H1 (cell line): ENCODE measurements at regions not wholly inside any gene's neighbourhood (a gene's known extent, or its start where the extent isn't known, plus 50 kb on each side); places are given as distances from the start of the nearest gene placed in this dataset.

Experiments used
- CTCF ChIA-PET: fragments of 300-600 bp; sonication (Branson Sonifier 250); formaldehyde crosslinking; loops from one replicate; lab custom pipeline; 2021; ENCODE audit not compliant: partially characterized antibody; lab: Charles Lee
- POLR2A ChIA-PET: fragments of 300-600 bp; sonication (Branson Sonifier 250); formaldehyde crosslinking; loops from one replicate; lab custom pipeline; 2021; ENCODE audit warnings: inconsistent platforms; ENCODE audit not compliant: partially characterized antibody; lab: Charles Lee
- DNase-seq, 2 experiments: peaks; one replicate each; pipeline versions ENCODE4 v3.0.0 to v3.0.0-alpha.2; 2010 to 2022; ENCODE audit warnings: low spot score in 2 of 2, low read depth in 1 of 2, mixed read lengths in 1 of 2
- FAIRE-seq: peaks from 2 replicates; lab custom pipeline; 2011; peaks lifted over from hg19 to GRCh38; lab: Jason Lieb, UNC
- H2AFZ ChIP-seq: 2 replicates; pipeline ENCODE4 v1.8.1; 2012; ENCODE audit warnings: low read length, inconsistent platforms
- H2AK5ac ChIP-seq: 2 replicates; pipeline ENCODE4 v1.6.1; 2013; ENCODE audit warnings: low read depth, low read length
- H2BK120ac ChIP-seq: replicated peaks from 2 replicates; pipeline ENCODE3; 2013; ENCODE audit warnings: low read depth, low read length, inconsistent platforms
- H2BK12ac ChIP-seq: 2 replicates; pipeline ENCODE4 v1.6.1; 2013; ENCODE audit warnings: low read depth, low read length
- H2BK15ac ChIP-seq: 2 replicates; pipeline ENCODE4 v1.6.1; 2013; ENCODE audit warnings: low read length
- H2BK20ac ChIP-seq: 2 replicates; pipeline ENCODE4 v1.6.1; 2013; ENCODE audit warnings: low read length
- H2BK5ac ChIP-seq: 2 replicates; pipeline ENCODE4 v1.6.1; 2013; ENCODE audit warnings: low read depth, low read length
- H3K14ac ChIP-seq: 2 replicates; pipeline ENCODE4 v1.6.1; 2013; ENCODE audit warnings: inconsistent platforms; ENCODE audit not compliant: insufficient read length
- H3K18ac ChIP-seq: 2 replicates; pipeline ENCODE4 v1.6.1; 2013; ENCODE audit warnings: low read length; ENCODE audit errors: extremely low read depth
- H3K23ac ChIP-seq: 2 replicates; pipeline ENCODE4 v1.6.1; 2013; ENCODE audit warnings: inconsistent platforms; ENCODE audit not compliant: insufficient read length
- H3K23me2 ChIP-seq: 2 replicates; pipeline ENCODE4 v1.6.1; 2013; ENCODE audit warnings: low read depth, low read length
- H3K27ac ChIP-seq: 2 replicates; pipeline ENCODE4 v1.6.1; 2011; ENCODE audit warnings: low read depth, low read length, inconsistent platforms
- H3K27me3 ChIP-seq, 4 experiments: replicated peaks in 1 of 4; 1 replicate in 1 of 4; 2 replicates in 3 of 4; pipeline versions ENCODE4 v1.6.1 to v1.8.1; 2011 to 2013; ENCODE audit warnings: low read length in 3 of 4, mild to moderate bottlenecking in 3 of 4, inconsistent platforms in 2 of 4, mixed read lengths in 2 of 4, moderate library complexity in 1 of 4; ENCODE audit not compliant: control insufficient read depth in 3 of 4, insufficient read depth in 3 of 4; ENCODE audit errors: extremely low read depth in 1 of 4
- H3K36me3 ChIP-seq, 4 experiments: 2 replicates each; pipeline versions ENCODE4 v1.6.1 to v1.8.1; 2011 to 2013; ENCODE audit warnings: mild to moderate bottlenecking in 4 of 4, low read length in 3 of 4, moderate library complexity in 2 of 4, control low read depth in 1 of 4, inconsistent platforms in 1 of 4; ENCODE audit not compliant: insufficient read depth in 4 of 4, control insufficient read depth in 2 of 4
- H3K4ac ChIP-seq: replicated peaks from 2 replicates; pipeline ENCODE3; 2013; ENCODE audit warnings: low read length, low read depth, mixed read lengths, inconsistent platforms; ENCODE audit not compliant: insufficient read length
- H3K4me1 ChIP-seq, 4 experiments: replicated peaks in 1 of 4; 1 replicate in 1 of 4; 2 replicates in 3 of 4; pipeline versions ENCODE4 v1.6.1 to v1.8.1; 2011 to 2013; ENCODE audit warnings: low read length in 3 of 4, inconsistent platforms in 2 of 4, mixed read lengths in 1 of 4; ENCODE audit not compliant: insufficient read depth in 4 of 4, control insufficient read depth in 3 of 4
- H3K4me2 ChIP-seq, 2 experiments: 2 replicates each; pipeline versions ENCODE4 v1.6.1 to v1.8.1; 2011 to 2013; ENCODE audit warnings: low read depth in 2 of 2, low read length in 2 of 2, control low read depth in 1 of 2, inconsistent platforms in 1 of 2, mild to moderate bottlenecking in 1 of 2; ENCODE audit not compliant: insufficient read depth in 1 of 2
- H3K4me3 ChIP-seq, 4 experiments: fragments of 200-600, 300-600 bp in 1 of 4; sonication (generic), shearing (Covaris generic), sonication (Bioruptor Twin) in 1 of 4; 2 replicates each; pipeline versions ENCODE4 v1.5.1 to v1.8.1; 2011 to 2016; ENCODE audit warnings: low read length in 4 of 4, low read depth in 3 of 4, control low read depth in 2 of 4, inconsistent platforms in 2 of 4, mild to moderate bottlenecking in 2 of 4, mixed read lengths in 1 of 4, moderate library complexity in 1 of 4; ENCODE audit not compliant: insufficient read depth in 2 of 4; ENCODE audit errors: extremely low read depth in 1 of 4
- H3K56ac ChIP-seq: replicated peaks from 2 replicates; pipeline ENCODE3; 2013; ENCODE audit warnings: low read depth, mild to moderate bottlenecking, mixed read lengths, low read length, inconsistent platforms; ENCODE audit not compliant: insufficient read length
- H3K79me1 ChIP-seq: 2 replicates; pipeline ENCODE4 v1.6.1; 2013; ENCODE audit warnings: low read depth, low read length, control low read depth
- H3K79me2 ChIP-seq, 2 experiments: 2 replicates each; pipeline versions ENCODE4 v1.6.1 to v1.8.1; 2012 to 2013; ENCODE audit warnings: low read length in 2 of 2, mild to moderate bottlenecking in 2 of 2, inconsistent platforms in 1 of 2; ENCODE audit not compliant: insufficient read depth in 2 of 2, control insufficient read depth in 1 of 2
- H3K9ac ChIP-seq, 4 experiments: replicated peaks in 1 of 4; 1 replicate in 1 of 4; 2 replicates in 3 of 4; pipeline versions ENCODE4 v1.6.1 to v1.8.1; 2011 to 2013; ENCODE audit warnings: low read depth in 3 of 4, low read length in 3 of 4, control low read depth in 2 of 4, mild to moderate bottlenecking in 2 of 4, moderate library complexity in 2 of 4, inconsistent platforms in 1 of 4; ENCODE audit errors: extremely low read depth in 1 of 4
- H3K9me3 ChIP-seq, 2 experiments: 2 replicates each; pipeline versions ENCODE4 v1.6.1 to v1.8.1; 2012 to 2013; ENCODE audit warnings: mild to moderate bottlenecking in 2 of 2, moderate library complexity in 2 of 2, control low read depth in 1 of 2, inconsistent platforms in 1 of 2, low read depth in 1 of 2, low read length in 1 of 2, mixed read lengths in 1 of 2; ENCODE audit not compliant: insufficient read depth in 2 of 2
- H4K20me1 ChIP-seq, 2 experiments: replicated peaks in 1 of 2; 2 replicates each; pipeline versions ENCODE3 to v1.8.1; 2011 to 2013; ENCODE audit warnings: inconsistent platforms in 2 of 2, low read length in 2 of 2, mild to moderate bottlenecking in 1 of 2; ENCODE audit not compliant: insufficient read depth in 2 of 2, control insufficient read depth in 1 of 2
- H4K5ac ChIP-seq: 2 replicates; pipeline ENCODE4 v1.6.1; 2013; ENCODE audit warnings: low read length, low read depth, mixed read lengths, inconsistent platforms; ENCODE audit not compliant: insufficient read length
- H4K8ac ChIP-seq: 2 replicates; pipeline ENCODE4 v1.8.0; 2013; ENCODE audit warnings: mild to moderate bottlenecking, moderate library complexity, low read length, inconsistent platforms; ENCODE audit not compliant: insufficient read depth; ENCODE audit errors: extremely low read depth
- H4K91ac ChIP-seq: replicated peaks from 2 replicates; pipeline ENCODE3; 2013; ENCODE audit warnings: low read length, mixed read lengths, inconsistent platforms; ENCODE audit not compliant: insufficient read length
- CEBPB ChIP-seq: IDR thresholded peaks from 2 replicates; pipeline ENCODE4 v1.6.1; 2012; ENCODE audit warnings: low read depth, low read length
- GABPA ChIP-seq: IDR thresholded peaks from 2 replicates; pipeline ENCODE4 v1.6.1; 2011; ENCODE audit warnings: mild to moderate bottlenecking, low read length, moderate library complexity, borderline replicate concordance; ENCODE audit not compliant: insufficient read depth
- HDAC6 ChIP-seq: IDR thresholded peaks from one replicate; pipeline ENCODE4 v1.7.1; 2012; ENCODE audit warnings: low read depth, mild to moderate bottlenecking, inconsistent platforms, low read length, moderate library complexity
- JUND ChIP-seq: IDR thresholded peaks from 2 replicates; pipeline ENCODE4 v1.6.1; 2011; ENCODE audit warnings: mild to moderate bottlenecking, improper control_type of control experiment, low read length
- KDM1A ChIP-seq: fragments of 200-600, 300-600 bp; sonication (generic); IDR thresholded peaks from 2 replicates; pipeline ENCODE4 v1.7.1; 2016; ENCODE audit warnings: mild to moderate bottlenecking, low read length, borderline replicate concordance
- POLR2A ChIP-seq, 2 experiments: IDR thresholded peaks; 1 replicate in 1 of 2; 2 replicates in 1 of 2; pipeline ENCODE4 v1.6.1; 2011; ENCODE audit warnings: low read depth in 2 of 2, low read length in 2 of 2, mild to moderate bottlenecking in 2 of 2; ENCODE audit errors: control extremely low read depth in 1 of 2
- POLR2AphosphoS5 ChIP-seq: IDR thresholded peaks from 2 replicates; pipeline ENCODE4 v1.6.1; 2011; ENCODE audit warnings: low read depth, low read length
- SP1 ChIP-seq: IDR thresholded peaks from 2 replicates; pipeline ENCODE4 v1.6.1; 2011; ENCODE audit warnings: low read depth, low read length
- SRF ChIP-seq: IDR thresholded peaks from 2 replicates; pipeline ENCODE4 v1.6.1; 2011; ENCODE audit warnings: mild to moderate bottlenecking, low read depth, low read length, moderate library complexity
- SUZ12 ChIP-seq: fragments of 200-600 bp; sonication (generic); IDR thresholded peaks from 2 replicates; pipeline ENCODE4 v1.6.1; 2012; ENCODE audit warnings: mild to moderate bottlenecking, inconsistent platforms, low read length, moderate library complexity, mixed read lengths
- TAF7 ChIP-seq: optimal IDR thresholded peaks from 2 replicates; pipeline ENCODE3; 2011; ENCODE audit warnings: low read depth, mild to moderate bottlenecking, inconsistent platforms, low read length, moderate library complexity, borderline replicate concordance
- TCF12 ChIP-seq: IDR thresholded peaks from 2 replicates; pipeline ENCODE4 v1.6.1; 2011; ENCODE audit warnings: low read depth, mild to moderate bottlenecking, low read length
- TEAD4 ChIP-seq: IDR thresholded peaks from 2 replicates; pipeline ENCODE4 v1.6.1; 2012; ENCODE audit warnings: low read depth, low read length, inconsistent platforms, mixed read lengths
- YY1 ChIP-seq: IDR thresholded peaks from 2 replicates; pipeline ENCODE4 v1.6.1; 2011; ENCODE audit warnings: low read depth, mild to moderate bottlenecking, low read length
- ZNF274 ChIP-seq: IDR thresholded peaks from 2 replicates; pipeline ENCODE4 v1.7.0; 2012; ENCODE audit warnings: low read length, borderline replicate concordance; ENCODE audit errors: extremely low read depth
- WGBS, 2 experiments: shearing (Covaris generic) in 1 of 2; methylation state at CpG; one replicate each; pipeline versions ENCODE4 v1.1.6 to v1.1.7; 2013 to 2015; ENCODE audit warnings: low lambda C conversion rate in 2 of 2, mixed read lengths in 2 of 2, inconsistent platforms in 1 of 2, low coverage in 1 of 2, missing lambda C conversion rate in 1 of 2; ENCODE audit not compliant: insufficient replicate concordance in 2 of 2, insufficient coverage in 1 of 2, insufficient read length in 1 of 2; ENCODE audit errors: extremely low coverage in 1 of 2, missing lambda C conversion rate in 1 of 2; 5-methylcytosine and 5-hydroxymethylcytosine counted together
- TF ChIP-seq, protein P1 (sequence below): IDR thresholded peaks from 2 replicates; pipeline ENCODE4 v1.6.1; 2011; ENCODE audit warnings: low read depth, mild to moderate bottlenecking, low read length; ENCODE audit not compliant: insufficient read depth

DNA sequence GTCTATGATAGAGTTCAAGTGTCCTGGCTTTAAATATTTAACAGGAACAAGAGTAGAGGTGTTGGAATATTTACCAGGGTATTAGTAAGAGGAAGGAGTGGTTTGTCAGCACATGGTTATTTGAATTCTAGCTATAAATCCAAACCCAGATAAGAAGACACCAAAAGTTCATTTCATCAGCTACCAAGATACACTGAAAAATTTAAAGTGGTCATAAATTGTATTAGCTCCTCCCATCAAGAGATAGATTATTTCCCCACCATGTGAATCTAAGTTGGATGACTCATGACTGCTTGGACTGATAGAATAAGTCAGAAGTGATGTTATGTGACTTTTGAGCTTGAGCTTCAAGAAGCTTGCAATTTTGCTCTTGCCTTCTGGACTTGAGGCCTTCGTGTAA lies 72.1 kb upstream of the GRAMD2B start:
- POLR2A ChIA-PET = interaction anchor here (0.6 to 1.5 kb wide), 3 partner anchors 139 to 198 kb away, joined by 3 to 7 read pairs (median 3); no protein-coding TSS in a partner anchor
- Histone ChIP-seq H3K23ac (no peak overlapping the region), H3K18ac (no peak overlapping the region), H4K8ac (no peak overlapping the region), H3K79me1 (no peaks in the 10 kb centered on the region), H2BK20ac (no peak overlapping the region), H4K91ac (no peak overlapping the region), H3K9me3 (no peaks in the 10 kb centered on the region), H3K27ac (no peak overlapping the region), H3K56ac (no peak overlapping the region), H2BK12ac (no peak overlapping the region), H3K23me2 (no peaks in the 10 kb centered on the region), H3K4me1 (peaks cover 0 to 13% (median 10%) of the 10 kb centered on the region in 4 experiments; a peak in 5 of 7 replicates), H3K4me3 (no peak overlapping the region), H4K5ac (no peak overlapping the region), H3K27me3 (no peaks in the 10 kb centered on the region), H3K9ac (no peak overlapping the region), H2BK5ac (no peak overlapping the region), H3K14ac (no peak overlapping the region), H3K36me3 (no peaks in the 10 kb centered on the region), H2AFZ (no peak overlapping the region), H2AK5ac (no peak overlapping the region), H3K4ac (no peak overlapping the region), H4K20me1 (no peaks in the 10 kb centered on the region), H2BK15ac (no peak overlapping the region), H2BK120ac (no peak overlapping the region), H3K4me2 (no peak overlapping the region), H3K79me2 (no peaks in the 10 kb centered on the region)
- WGBS, 2 experiments = 77% methylated on average over 1 of the region's 1 CpG; no CpG with 5 or more reads in 1 of the 2 experiments
- DNase-seq (no peak), FAIRE-seq (no peak)
- CTCF ChIA-PET = interaction anchor here (0.7 to 12.9 kb wide), 9 partner anchors 7 to 216 kb away, joined by 3 to 125 read pairs (median 3); no protein-coding TSS in a partner anchor
- TF ChIP-seq TAF7 (no peak), SRF (no peak), POLR2AphosphoS5 (no peak), GABPA (no peak), HDAC6 (no peak), ZNF274 (no peak), SUZ12 (no peak), KDM1A (no peak), CEBPB (no peak), SP1 (no peak), YY1 (no peak), JUND (no peak), TEAD4 (no peak), POLR2A (IDR thresholded peaks at IDR 0.05; ENCODE audit: control extremely low read depth in 1 of 2, low read depth in 2 of 2, low read length in 2 of 2) (no peak), TCF12 (no peak)
- TF ChIP-seq, protein P1, sequence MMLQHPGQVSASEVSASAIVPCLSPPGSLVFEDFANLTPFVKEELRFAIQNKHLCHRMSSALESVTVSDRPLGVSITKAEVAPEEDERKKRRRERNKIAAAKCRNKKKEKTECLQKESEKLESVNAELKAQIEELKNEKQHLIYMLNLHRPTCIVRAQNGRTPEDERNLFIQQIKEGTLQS = no peak
